ENCODE measurements at regions not wholly inside any gene's neighbourhood (a gene's known extent, or its start where the extent isn't known, plus 50 kb on each side); places are given as distances from the start of the nearest gene placed in this dataset.

DNA sequence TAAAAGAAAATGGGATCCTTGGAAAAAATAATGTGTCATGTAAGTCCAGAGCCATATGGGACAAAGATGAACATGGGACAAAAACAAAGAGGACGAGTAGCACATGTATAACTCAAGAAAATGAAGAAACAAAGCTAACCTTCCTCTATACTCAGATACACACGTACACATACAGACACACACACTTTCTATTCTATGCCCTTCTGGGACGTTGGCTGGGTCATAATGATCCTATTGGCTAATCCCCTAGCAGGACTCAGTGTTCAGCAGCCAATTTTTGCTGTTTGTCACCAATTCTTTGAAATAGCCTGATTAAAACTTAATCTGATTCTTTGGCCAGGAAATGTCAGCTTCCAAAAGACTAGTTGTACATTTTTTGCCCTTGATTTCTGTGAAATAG is 189.4 kb upstream of the FOXG1 start:
- no peak for ATAC-seq

DNA sequence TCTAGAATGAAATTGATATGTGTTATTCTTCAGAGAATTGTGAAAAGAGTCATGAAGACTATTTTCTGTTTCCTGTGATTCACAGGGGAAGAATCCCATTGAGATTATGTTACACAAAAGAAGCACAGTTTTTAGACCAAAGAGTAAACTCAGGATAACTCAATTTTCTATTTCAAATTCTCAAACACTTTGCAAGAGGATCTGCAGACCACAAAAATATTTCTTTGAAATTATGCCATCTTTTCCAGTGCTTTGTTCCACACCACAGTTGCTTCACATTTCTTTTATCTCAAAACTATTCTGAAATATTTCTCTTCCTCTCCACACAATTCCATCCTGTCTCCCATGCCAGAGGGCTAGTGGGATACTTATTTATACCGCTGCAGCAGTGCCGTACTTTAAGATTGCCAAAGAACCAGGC is 188.9 kb upstream of the FOXG1 start:
- H3K9me3 Mint-ChIP-seq: peaks cover 27% of the 10 kb centered on the region
- H3K27me3 Mint-ChIP-seq: no peaks in the 10 kb centered on the region
- peaks cover 2% of the 10 kb centered on the region for H3K36me3 Mint-ChIP-seq (ENCODE audit: low read depth)
- no peak overlapping the region for H3K4me3 Mint-ChIP-seq
- DNase-seq: no peak
- H3K27ac Mint-ChIP-seq: no peak overlapping the region
- ATAC-seq: no peak
- no peaks in the 10 kb centered on the region for H3K4me1 Mint-ChIP-seq

More for the DNA sequence above, 189.4 kb upstream of the FOXG1 start:
- Mint-ChIP-seq H3K4me3 (no peak overlapping the region), H3K9me3 (peaks cover 27% of the 10 kb centered on the region), H3K4me1 (no peaks in the 10 kb centered on the region), H3K36me3 (ENCODE audit: low read depth) (peaks cover 2% of the 10 kb centered on the region), H3K27ac (no peak overlapping the region), H3K27me3 (no peaks in the 10 kb centered on the region)
- DNase-seq: no peak

DNA sequence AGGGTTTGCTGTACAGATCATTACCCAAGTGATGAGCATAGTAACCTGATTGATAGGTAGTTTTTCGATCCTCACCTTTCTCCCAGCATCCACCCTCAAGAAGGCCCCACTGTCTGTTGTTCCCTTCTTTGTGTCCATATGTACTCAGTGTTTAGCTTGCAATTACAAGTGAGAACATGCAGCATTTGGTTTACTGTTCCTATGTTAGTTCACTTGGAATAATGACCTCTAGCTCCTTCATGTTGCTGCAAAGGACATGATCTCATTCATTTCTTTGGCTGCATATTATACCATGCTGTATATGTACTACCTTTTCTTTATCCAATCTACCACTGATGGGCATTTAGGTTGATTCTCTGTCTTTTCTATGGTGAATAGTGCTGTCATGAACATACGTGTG is 181.6 kb upstream of the FOXG1 start:
- no peak overlapping the region for H3K4me3 Mint-ChIP-seq
- peaks cover 2% of the 10 kb centered on the region for H3K36me3 Mint-ChIP-seq (ENCODE audit: low read depth)
- ATAC-seq: no peak
- H3K27ac Mint-ChIP-seq: no peak overlapping the region
- no peaks in the 10 kb centered on the region for H3K27me3 Mint-ChIP-seq
- DNase-seq: no peak
- no peaks in the 10 kb centered on the region for H3K4me1 Mint-ChIP-seq
- H3K9me3 Mint-ChIP-seq: peaks cover 18% of the 10 kb centered on the region

DNA sequence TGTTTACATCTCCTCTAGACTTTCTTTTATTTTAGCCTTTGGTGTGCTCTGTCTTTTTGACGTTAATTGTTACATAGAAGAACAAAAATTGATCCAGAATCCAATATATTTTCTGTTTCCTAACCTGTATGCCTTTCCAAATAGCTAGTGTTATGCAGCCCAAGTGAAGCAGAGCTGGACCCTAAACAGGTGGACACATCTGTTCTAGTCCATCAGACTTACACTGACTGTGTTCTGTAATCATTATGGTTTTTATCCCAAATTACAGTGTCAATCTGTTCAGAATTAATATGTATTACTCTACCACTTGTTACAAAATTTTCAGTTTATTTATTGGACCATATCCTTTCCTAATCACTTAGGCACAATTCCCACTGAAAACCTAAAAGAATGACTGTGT is 176.8 kb upstream of the FOXG1 start:
- DNase-seq: no peak
- no peaks in the 10 kb centered on the region for H3K4me1 Mint-ChIP-seq
- H3K9me3 Mint-ChIP-seq: peaks cover 10% of the 10 kb centered on the region
- no peak overlapping the region for H3K27ac Mint-ChIP-seq
- no peaks in the 10 kb centered on the region for H3K27me3 Mint-ChIP-seq
- no peak overlapping the region for H3K4me3 Mint-ChIP-seq
- H3K36me3 Mint-ChIP-seq (ENCODE audit: low read depth): no peaks in the 10 kb centered on the region
- ATAC-seq: no peak

DNA sequence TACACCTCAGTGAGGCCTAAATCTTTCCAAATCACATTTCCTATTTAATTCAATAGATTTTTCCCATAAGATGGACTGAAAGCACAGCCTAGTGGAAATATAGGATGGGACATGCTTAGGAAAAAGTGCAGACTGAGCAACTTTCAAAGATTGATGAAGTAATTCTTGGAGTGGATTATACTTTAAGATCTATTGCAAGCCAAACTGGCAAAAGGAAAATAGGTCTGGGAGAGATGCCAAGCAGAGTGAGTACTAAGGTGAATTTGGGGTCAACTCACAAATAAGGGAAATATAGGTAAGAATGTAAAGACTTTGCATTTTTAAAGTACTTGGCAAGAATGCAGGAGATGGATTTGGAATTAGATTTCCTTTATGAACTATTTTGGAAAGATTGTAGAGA is 170.2 kb upstream of the FOXG1 start:
- no peaks in the 10 kb centered on the region for H3K27me3 Mint-ChIP-seq
- no peak overlapping the region for H3K27ac Mint-ChIP-seq
- DNase-seq: no peak
- H3K4me3 Mint-ChIP-seq: no peak overlapping the region
- H3K36me3 Mint-ChIP-seq (ENCODE audit: low read depth): no peaks in the 10 kb centered on the region
- no peak for ATAC-seq
- no peaks in the 10 kb centered on the region for H3K9me3 Mint-ChIP-seq
- H3K4me1 Mint-ChIP-seq: no peaks in the 10 kb centered on the region

DNA sequence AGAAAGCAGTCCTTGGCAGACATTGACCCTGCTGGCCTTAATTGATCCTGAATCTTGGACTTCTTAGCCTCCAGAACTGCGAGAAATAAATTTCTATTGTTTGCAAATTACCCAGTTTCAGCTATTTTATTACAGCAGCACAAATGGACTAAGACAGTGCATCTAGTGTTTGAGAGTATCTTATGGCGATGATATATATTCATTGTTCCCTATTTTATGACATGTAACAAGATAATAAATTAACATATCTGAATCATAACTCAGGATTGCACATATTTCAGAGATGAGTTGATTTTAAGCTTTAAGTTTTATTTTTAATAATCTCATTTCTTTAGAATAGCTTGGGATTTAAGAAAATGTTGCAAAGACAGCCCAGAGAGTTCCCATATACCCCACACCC is 167.4 kb upstream of the FOXG1 start:
- no peaks in the 10 kb centered on the region for H3K4me1 Mint-ChIP-seq
- peaks cover 2% of the 10 kb centered on the region for H3K9me3 Mint-ChIP-seq

DNA sequence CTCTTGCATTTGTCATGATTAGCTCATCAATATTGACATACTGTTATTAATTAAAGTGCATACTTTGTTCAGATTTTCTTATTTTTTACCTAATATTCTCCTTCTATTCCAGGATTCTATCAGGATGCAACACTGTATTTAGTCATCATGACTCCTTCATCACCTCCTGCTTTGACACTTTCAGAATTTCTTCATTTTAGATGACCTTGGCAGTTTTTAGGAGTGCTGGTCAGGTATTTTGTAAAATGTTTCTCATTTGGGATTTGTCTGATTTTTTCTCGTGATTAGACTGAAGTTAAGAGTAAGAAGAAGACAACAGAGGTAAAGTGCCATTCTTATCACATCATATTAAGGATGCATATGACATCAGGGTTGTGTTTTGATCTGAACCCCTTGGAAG is 167.0 kb upstream of the FOXG1 start:
- no peak overlapping the region for H3K27ac Mint-ChIP-seq
- no peaks in the 10 kb centered on the region for H3K4me1 Mint-ChIP-seq
- no peaks in the 10 kb centered on the region for H3K36me3 Mint-ChIP-seq (ENCODE audit: low read depth)
- no peak for ATAC-seq
- peaks cover 3% of the 10 kb centered on the region for H3K9me3 Mint-ChIP-seq
- no peak for DNase-seq
- no peaks in the 10 kb centered on the region for H3K27me3 Mint-ChIP-seq
- no peak overlapping the region for H3K4me3 Mint-ChIP-seq

More for the DNA sequence above, 167.4 kb upstream of the FOXG1 start:
- Mint-ChIP-seq H3K27ac (no peak overlapping the region), H3K36me3 (ENCODE audit: low read depth) (no peaks in the 10 kb centered on the region), H3K27me3 (no peaks in the 10 kb centered on the region), H3K4me3 (no peak overlapping the region)
- ATAC-seq (no peak), DNase-seq (no peak)

DNA sequence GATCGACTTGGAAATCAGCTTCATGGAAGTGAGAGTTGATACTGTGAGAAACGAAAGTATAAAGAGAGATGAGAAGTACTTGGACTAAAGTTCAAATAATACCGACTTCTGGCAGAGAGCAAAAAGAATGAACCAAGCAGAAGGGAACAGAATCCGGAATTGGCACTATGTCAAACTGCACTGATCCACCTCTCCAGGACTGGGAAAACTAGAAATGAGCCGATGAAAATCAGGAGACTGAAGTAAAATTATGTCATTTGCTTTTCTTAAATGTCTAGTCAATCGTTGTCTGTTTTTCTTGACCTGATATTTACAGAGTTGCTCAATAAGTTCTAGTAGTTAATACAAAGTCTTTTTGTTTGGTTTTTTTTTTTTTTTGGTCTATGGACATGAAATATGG is 163.0 kb upstream of the FOXG1 start:
- DNase-seq: no peak
- ATAC-seq: no peak
- Mint-ChIP-seq H3K9me3 (peaks cover 3% of the 10 kb centered on the region), H3K27me3 (no peaks in the 10 kb centered on the region), H3K27ac (no peak overlapping the region), H3K4me1 (no peaks in the 10 kb centered on the region), H3K4me3 (no peak overlapping the region), H3K36me3 (ENCODE audit: low read depth) (no peaks in the 10 kb centered on the region)

DNA sequence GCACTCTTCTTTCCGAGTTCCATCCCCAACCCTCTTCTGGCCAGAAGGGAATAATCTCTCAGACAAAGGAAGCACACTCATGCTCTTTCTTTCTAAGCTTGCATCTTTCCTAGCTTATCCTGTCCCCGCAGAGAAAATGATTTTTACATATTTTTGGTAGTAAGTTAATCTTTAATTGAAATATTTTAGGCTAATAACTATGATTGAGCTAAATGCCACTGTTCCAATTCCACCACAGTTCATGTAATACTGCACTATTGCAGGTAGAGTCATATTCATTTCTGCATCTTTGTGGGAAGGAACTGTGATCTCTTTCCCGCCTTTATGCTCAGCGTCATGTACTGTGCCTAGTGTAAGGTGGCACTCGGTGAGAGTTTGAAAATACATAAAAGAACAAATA is 158.9 kb upstream of the FOXG1 start:
- no peak overlapping the region for H3K27ac Mint-ChIP-seq
- no peak overlapping the region for H3K4me3 Mint-ChIP-seq
- H3K4me1 Mint-ChIP-seq: no peaks in the 10 kb centered on the region
- no peaks in the 10 kb centered on the region for H3K36me3 Mint-ChIP-seq (ENCODE audit: low read depth)
- DNase-seq (no peak), ATAC-seq (no peak)
- H3K9me3 Mint-ChIP-seq: peaks cover 3% of the 10 kb centered on the region
- H3K27me3 Mint-ChIP-seq: no peaks in the 10 kb centered on the region

DNA sequence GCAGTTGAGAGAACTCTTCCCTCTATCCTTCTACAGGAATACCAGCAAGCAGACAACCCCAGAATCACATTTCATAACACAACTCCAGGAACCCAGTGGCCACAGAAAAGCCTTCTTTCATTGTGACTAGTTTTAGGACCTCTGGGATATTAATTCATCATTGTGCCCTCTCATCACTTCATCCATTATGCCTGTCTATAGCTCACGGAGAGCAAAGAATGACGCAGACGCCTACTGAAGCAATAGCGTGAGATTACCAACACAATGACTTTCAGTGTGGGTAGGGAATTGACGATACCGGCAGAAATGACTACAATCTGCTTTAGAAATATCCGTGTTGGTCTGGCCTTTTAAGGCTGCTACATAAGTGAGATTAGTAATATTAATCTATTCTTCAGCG is 158.1 kb upstream of the FOXG1 start:
- peaks cover 3% of the 10 kb centered on the region for H3K9me3 Mint-ChIP-seq
- no peaks in the 10 kb centered on the region for H3K36me3 Mint-ChIP-seq (ENCODE audit: low read depth)
- no peaks in the 10 kb centered on the region for H3K27me3 Mint-ChIP-seq
- H3K27ac Mint-ChIP-seq: no peak overlapping the region
- DNase-seq: no peak
- H3K4me3 Mint-ChIP-seq: no peak overlapping the region
- ATAC-seq: no peak
- H3K4me1 Mint-ChIP-seq: no peaks in the 10 kb centered on the region

DNA sequence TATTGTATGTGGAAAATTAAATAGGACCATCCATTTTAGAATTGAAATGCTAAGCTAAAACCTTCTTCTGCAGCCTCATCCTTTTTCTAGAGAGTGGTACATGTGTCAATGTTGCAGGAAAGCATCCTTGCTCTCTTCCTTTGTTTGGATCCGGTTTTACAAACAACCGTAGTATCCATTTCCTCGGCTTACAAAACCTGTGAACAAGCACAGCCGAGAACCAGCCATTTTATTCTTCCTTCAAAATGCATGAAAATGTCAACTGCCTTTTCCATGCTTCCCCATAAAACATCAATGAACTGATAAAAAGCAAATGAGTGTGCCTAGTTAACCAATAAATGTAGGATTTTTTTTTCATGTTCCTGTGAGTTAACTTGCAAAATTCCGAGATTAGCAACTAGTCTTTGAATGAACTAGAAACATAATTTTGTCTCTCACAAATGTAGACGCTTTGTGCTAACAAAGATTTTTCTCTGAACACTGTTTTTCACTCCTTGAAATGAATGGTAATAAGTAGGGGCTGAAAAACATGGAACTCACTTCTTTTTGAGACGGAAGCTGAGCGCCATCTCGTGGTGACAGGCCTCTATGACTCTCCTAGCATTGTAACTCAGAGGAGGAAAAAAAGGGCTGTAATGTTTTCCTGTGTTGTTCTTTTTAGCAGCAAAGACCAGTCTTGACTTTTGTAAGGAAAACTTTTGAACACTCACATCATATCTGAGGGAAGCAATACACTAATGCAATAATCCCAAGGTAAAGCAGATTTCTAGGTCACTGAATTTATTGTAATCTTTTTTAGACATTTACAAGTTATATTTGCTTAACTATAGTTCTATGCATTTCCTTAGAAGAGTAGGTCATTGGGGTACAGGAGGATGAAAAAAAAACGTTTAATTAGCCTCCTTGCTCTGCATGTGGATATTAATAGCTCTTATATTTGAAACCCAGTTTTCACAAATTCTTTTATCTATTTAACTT is 157.4 kb upstream of the FOXG1 start:
- no peak overlapping the region for H3K4me3 Mint-ChIP-seq
- H3K27ac Mint-ChIP-seq: no peak overlapping the region
- no peaks in the 10 kb centered on the region for H3K27me3 Mint-ChIP-seq
- no peaks in the 10 kb centered on the region for H3K4me1 Mint-ChIP-seq
- peaks cover 2% of the 10 kb centered on the region for H3K9me3 Mint-ChIP-seq
- no peak for ATAC-seq
- H3K36me3 Mint-ChIP-seq (ENCODE audit: low read depth): no peaks in the 10 kb centered on the region
- peak; percentile 27 for DNase-seq

DNA sequence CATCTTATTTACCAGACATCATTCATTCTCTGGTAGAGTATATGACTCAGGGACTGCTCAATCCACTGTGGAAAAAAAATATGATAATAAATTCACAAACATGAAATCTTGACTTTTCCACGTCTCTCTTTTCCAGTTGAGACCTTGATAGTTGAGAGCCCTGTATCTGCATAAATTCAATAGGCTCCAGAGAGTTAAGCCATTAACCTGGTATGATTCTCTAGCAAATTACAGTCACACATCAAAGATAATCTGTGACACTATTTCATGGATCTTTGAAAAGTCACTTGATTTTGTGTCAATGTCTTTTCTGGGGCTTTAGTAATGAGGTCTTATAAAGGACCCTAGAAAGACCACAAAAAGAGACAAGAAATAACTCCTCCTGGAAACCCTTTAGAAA is 154.2 kb upstream of the FOXG1 start:
- H3K9me3 Mint-ChIP-seq: peaks cover 12% of the 10 kb centered on the region
- no peak overlapping the region for H3K27ac Mint-ChIP-seq
- DNase-seq (no peak), ATAC-seq (no peak)
- no peaks in the 10 kb centered on the region for H3K27me3 Mint-ChIP-seq
- no peaks in the 10 kb centered on the region for H3K4me1 Mint-ChIP-seq
- no peak overlapping the region for H3K4me3 Mint-ChIP-seq
- H3K36me3 Mint-ChIP-seq (ENCODE audit: low read depth): no peaks in the 10 kb centered on the region

DNA sequence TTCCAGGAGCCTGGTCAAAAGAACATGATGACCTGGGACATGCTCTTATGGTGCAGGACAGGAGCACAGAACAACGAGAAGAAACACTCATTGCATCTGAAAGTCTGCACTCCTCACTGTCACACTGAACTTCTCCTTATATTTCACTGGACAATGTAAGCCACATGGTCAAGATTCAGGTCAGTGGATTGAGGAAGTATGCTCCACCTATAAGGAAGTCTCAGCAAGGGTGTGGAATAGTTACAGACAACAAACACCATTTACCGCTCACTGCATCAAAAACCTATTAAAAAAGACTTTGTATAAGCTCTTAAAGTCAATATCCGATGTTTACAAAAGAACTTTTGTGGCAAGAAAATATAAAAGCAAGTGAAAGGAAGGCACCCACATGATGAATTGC is 153.1 kb upstream of the FOXG1 start:
- Mint-ChIP-seq H3K27ac (no peak overlapping the region), H3K4me1 (no peaks in the 10 kb centered on the region), H3K9me3 (peaks cover 12% of the 10 kb centered on the region), H3K27me3 (no peaks in the 10 kb centered on the region), H3K36me3 (ENCODE audit: low read depth) (no peaks in the 10 kb centered on the region), H3K4me3 (no peak overlapping the region)
- ATAC-seq: no peak
- no peak for DNase-seq

DNA sequence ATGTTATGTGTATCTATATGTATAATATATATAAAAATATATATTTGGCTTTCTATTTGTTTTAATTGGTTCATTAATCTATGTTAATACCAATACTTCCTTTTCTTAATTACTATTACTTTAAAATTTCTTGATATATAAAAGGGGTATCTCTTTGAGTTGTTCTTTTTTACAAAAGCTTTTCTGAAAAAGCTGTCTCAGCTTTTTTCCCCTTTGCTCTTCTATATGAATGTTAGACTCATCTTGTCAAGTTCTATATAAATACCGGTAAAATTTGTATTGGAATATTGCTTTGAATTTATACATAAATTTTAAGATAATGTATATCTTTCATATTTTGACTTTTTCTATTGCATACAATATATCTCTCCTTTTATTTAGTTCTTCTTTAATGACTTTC is 139.8 kb upstream of the FOXG1 start:
- Mint-ChIP-seq H3K27ac (no peak overlapping the region), H3K36me3 (ENCODE audit: low read depth) (no peaks in the 10 kb centered on the region), H3K4me1 (no peaks in the 10 kb centered on the region), H3K27me3 (no peaks in the 10 kb centered on the region), H3K9me3 (peaks cover 21% of the 10 kb centered on the region), H3K4me3 (no peak overlapping the region)
- DNase-seq (no peak), ATAC-seq (no peak)

DNA sequence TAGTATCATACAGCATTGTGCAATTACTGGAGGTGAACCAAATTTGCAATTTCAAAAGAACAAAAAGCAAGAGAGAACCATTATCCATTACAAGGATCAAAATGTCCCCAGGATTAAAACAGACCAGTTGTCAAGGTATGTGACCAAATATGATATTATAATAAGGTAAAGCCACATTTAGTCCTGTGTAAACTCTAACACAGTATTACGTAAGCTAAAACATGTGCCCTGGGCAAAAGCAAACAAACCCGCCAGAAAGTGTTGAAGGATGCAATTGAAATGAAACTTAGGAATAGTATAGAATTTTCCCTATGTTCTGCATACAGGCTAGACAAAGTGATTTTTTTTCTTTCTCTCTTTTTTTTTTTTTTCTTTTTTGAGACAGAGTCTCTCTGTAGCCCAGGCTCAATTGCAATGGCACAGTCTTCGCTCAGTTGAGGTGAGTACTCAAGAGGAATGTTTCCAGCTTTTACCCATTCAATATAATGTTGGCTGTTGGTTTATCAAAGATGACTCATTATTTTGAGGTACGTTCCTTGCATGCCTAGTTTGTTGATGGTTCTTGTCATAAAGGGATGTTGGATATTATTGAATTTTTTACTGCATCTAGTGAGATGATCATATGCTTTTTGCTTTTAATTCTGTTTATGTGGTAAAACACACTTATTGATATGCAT is 137.1 kb upstream of the FOXG1 start:
- Mint-ChIP-seq H3K4me1 (no peaks in the 10 kb centered on the region), H3K4me3 (no peak overlapping the region), H3K27ac (no peak overlapping the region), H3K27me3 (no peaks in the 10 kb centered on the region), H3K9me3 (peaks cover 24% of the 10 kb centered on the region), H3K36me3 (ENCODE audit: low read depth) (no peaks in the 10 kb centered on the region)
- ATAC-seq (no peak), DNase-seq (no peak)
